B cell (primary cell): ENCODE measurements at regions not wholly inside any gene's neighbourhood (a gene's known extent, or its start where the extent isn't known, plus 50 kb on each side); places are given as distances from the start of the nearest gene placed in this dataset.

Source experiments
- ATAC-seq: fragments of 200-7000 bp; cut with Tn5 transposase; one replicate; pipeline ENCODE4 v1.10.0; 2021; ENCODE audit warnings: low read depth, mild to moderate bottlenecking, moderate number of reproducible peaks, moderate library complexity
- CTCF ChIA-PET: fragments of 350-600 bp; sonication (Branson Sonifier 250); formaldehyde crosslinking; loops from one replicate; lab custom pipeline; 2021; ENCODE audit warnings: antibody characterized with exemption, inconsistent platforms; lab: Charles Lee
- POLR2A ChIA-PET: fragments of 350-600 bp; sonication (Branson Sonifier 250); formaldehyde crosslinking; loops from one replicate; lab custom pipeline; 2021; ENCODE audit warnings: antibody characterized with exemption; lab: Charles Lee
- DNase-seq: peaks from one replicate; pipeline ENCODE4 v3.0.0; 2013
- H2AFZ ChIP-seq: 2 replicates; pipeline ENCODE4 v1.6.1; 2012; ENCODE audit warnings: mild to moderate bottlenecking, low read depth, low read length; ENCODE audit not compliant: insufficient read depth, poor library complexity, severe bottlenecking
- H3K27ac ChIP-seq, 2 donors: 1 replicate in 1 of 2; 2 replicates in 1 of 2; pipeline ENCODE4 v1.5.1; 2012 to 2013; ENCODE audit warnings: low read length in 2 of 2, mild to moderate bottlenecking in 2 of 2, moderate library complexity in 1 of 2
- H3K27me3 ChIP-seq, 4 experiments: fragments of 200-600 bp in 1 of 4; sonication (generic) in 1 of 4; replicated peaks in 1 of 4; 1 replicate in 2 of 4; 2 replicates in 2 of 4; pipeline versions ENCODE4 v1.6.1 to v1.7.0; 2013 to 2016; ENCODE audit warnings: low read length in 3 of 4, mild to moderate bottlenecking in 2 of 4, mixed read lengths in 1 of 4, moderate library complexity in 1 of 4; ENCODE audit not compliant: insufficient read depth in 4 of 4, control insufficient read depth in 3 of 4; ENCODE audit errors: control extremely low read depth in 1 of 4
- H3K36me3 ChIP-seq, 2 experiments: replicated peaks in 1 of 2; 1 replicate in 1 of 2; 2 replicates in 1 of 2; pipeline versions ENCODE4 v1.6.1 to v1.7.1; 2013; ENCODE audit warnings: low read length in 1 of 2; ENCODE audit not compliant: insufficient read depth in 2 of 2, control insufficient read depth in 1 of 2; ENCODE audit errors: control extremely low read depth in 1 of 2, extremely low read depth in 1 of 2
- H3K4me1 ChIP-seq, 2 donors: fragments of 200-600 bp in 1 of 2; sonication (generic) in 1 of 2; 1 replicate in 1 of 2; 2 replicates in 1 of 2; pipeline versions ENCODE4 v1.5.1 to v1.6.1; 2013 to 2017; ENCODE audit warnings: low read length in 2 of 2; ENCODE audit not compliant: control insufficient read depth in 2 of 2, insufficient read depth in 2 of 2
- H3K4me2 ChIP-seq: replicated peaks from 2 replicates; pipeline ENCODE3; 2012; ENCODE audit warnings: mild to moderate bottlenecking, low read depth, low read length; ENCODE audit not compliant: poor library complexity, severe bottlenecking
- H3K4me3 ChIP-seq, 5 experiments: fragments of 200-600 bp in 1 of 5; sonication (generic) in 1 of 5; 1 replicate in 3 of 5; 2 replicates in 2 of 5; pipeline versions ENCODE4 v1.5.1 to v1.7.0; 2011 to 2016; ENCODE audit warnings: low read length in 4 of 5, mild to moderate bottlenecking in 4 of 5, low read depth in 2 of 5, control low read depth in 1 of 5, moderate library complexity in 1 of 5; ENCODE audit not compliant: insufficient read depth in 1 of 5; ENCODE audit errors: control extremely low read depth in 1 of 5, extremely low read depth in 1 of 5
- H3K79me2 ChIP-seq: fragments of 200-600 bp; sonication (generic); one replicate; pipeline ENCODE4 v1.6.0; 2016; ENCODE audit warnings: low read length; ENCODE audit not compliant: control insufficient read depth, insufficient read depth
- H3K9ac ChIP-seq: fragments of 200-600 bp; sonication (generic); 2 replicates; pipeline ENCODE4 v1.6.1; 2017; ENCODE audit warnings: mild to moderate bottlenecking, low read length, moderate library complexity
- H3K9me3 ChIP-seq, 3 donors: one replicate each; pipeline versions ENCODE4 v1.6.1 to v1.7.1; 2013; ENCODE audit warnings: low read length in 2 of 3; ENCODE audit not compliant: control insufficient read depth in 2 of 3, insufficient read depth in 1 of 3; ENCODE audit errors: control extremely low read depth in 1 of 3
- H4K20me1 ChIP-seq: 2 replicates; pipeline ENCODE4 v1.6.0; 2012; ENCODE audit warnings: mild to moderate bottlenecking, low read length; ENCODE audit not compliant: insufficient read depth, control insufficient read depth, poor library complexity, severe bottlenecking
- H3K27ac Mint-ChIP-seq: one replicate; pipeline ENCODE4 v1.8.0; 2021; ENCODE audit warnings: mixed read lengths
- H3K27me3 Mint-ChIP-seq: one replicate; pipeline ENCODE4 v1.8.0; 2021; ENCODE audit warnings: mixed read lengths
- H3K4me1 Mint-ChIP-seq: one replicate; pipeline ENCODE4 v1.8.0; 2021; ENCODE audit warnings: mixed read lengths
- H3K4me3 Mint-ChIP-seq: one replicate; pipeline ENCODE4 v1.8.0; 2021; ENCODE audit warnings: mixed read lengths
- H3K9me3 Mint-ChIP-seq: one replicate; pipeline ENCODE4 v1.8.0; 2022; ENCODE audit warnings: mixed read lengths; ENCODE audit not compliant: insufficient read depth
- CTCF ChIP-seq: fragments of 200-600 bp; IDR thresholded peaks from one replicate; pipeline ENCODE4 v1.8.0; 2022; ENCODE audit warnings: antibody characterized with exemption, mild to moderate bottlenecking
- EZH2 ChIP-seq: IDR thresholded peaks from 2 replicates; pipeline ENCODE4 v1.6.1; 2012; ENCODE audit warnings: borderline replicate concordance, low read depth, mild to moderate bottlenecking, moderate library complexity, low read length; ENCODE audit not compliant: insufficient read depth, poor library complexity, severe bottlenecking
- WGBS: methylation state at CpG from one replicate; pipeline ENCODE4 v1.1.5; 2013; ENCODE audit warnings: missing lambda C conversion rate; ENCODE audit not compliant: insufficient coverage; 5-methylcytosine and 5-hydroxymethylcytosine counted together
- intact Hi-C: fragments of 100-400 bp; cut with micrococcal nuclease; formaldehyde crosslinking; loops from one replicate; pipeline ENCODE4 v1.10.0; 2022

GRCh38 chr4:121448231-121448630, 67.4 kb upstream of the QRFPR start:
- 80% methylated on average over 1 of the region's 2 CpGs for WGBS
- CTCF ChIA-PET: no interaction called here
- Mint-ChIP-seq H3K9me3 (no peaks in the 10 kb centered on the region), H3K27me3 (no peaks in the 10 kb centered on the region), H3K4me3 (no peak overlapping the region), H3K27ac (no peak overlapping the region), H3K4me1 (no peaks in the 10 kb centered on the region)
- Histone ChIP-seq H3K4me3 (no peak overlapping the region), H4K20me1 (no peaks in the 10 kb centered on the region), H3K9ac (no peak overlapping the region), H3K9me3 (no peaks in the 10 kb centered on the region), H3K27me3 (no peaks in the 10 kb centered on the region), H3K36me3 (no peaks in the 10 kb centered on the region), H2AFZ (no peak overlapping the region), H3K79me2 (no peaks in the 10 kb centered on the region), H3K4me2 (no peak overlapping the region), H3K27ac (no peak overlapping the region), H3K4me1 (no peaks in the 10 kb centered on the region)
- ATAC-seq: no peak
- POLR2A ChIA-PET: no interaction called here
- TF ChIP-seq CTCF (no peak), EZH2 (no peak)
- no peak for DNase-seq
- intact Hi-C loops: no loop called here

- DNase-seq (no peak), ATAC-seq (no peak)
- peaks cover 4% of the 10 kb centered on the region for H3K27me3 Mint-ChIP-seq
- H3K9me3 Mint-ChIP-seq: peaks cover 13% of the 10 kb centered on the region
- H3K4me3 Mint-ChIP-seq: no peak overlapping the region
- Histone ChIP-seq H3K9ac (no peak overlapping the region), H3K4me3 (no peak overlapping the region), H2AFZ (no peak overlapping the region), H3K27me3 (no peaks in the 10 kb centered on the region), H3K4me2 (no peak overlapping the region), H3K4me1 (no peaks in the 10 kb centered on the region), H3K9me3 (peaks cover 3 to 17% (median 11%) of the 10 kb centered on the region in 3 donors), H4K20me1 (no peaks in the 10 kb centered on the region), H3K27ac (no peak overlapping the region), H3K36me3 (no peaks in the 10 kb centered on the region), H3K79me2 (no peaks in the 10 kb centered on the region)
- POLR2A ChIA-PET: no interaction called here
- H3K4me1 Mint-ChIP-seq: no peaks in the 10 kb centered on the region
- CTCF ChIA-PET: no interaction called here
- TF ChIP-seq CTCF (no peak), EZH2 (no peak)
- no peak overlapping the region for H3K27ac Mint-ChIP-seq
- WGBS: 90% methylated on average over 1 of the region's 1 CpG
- intact Hi-C loops: no loop called here
Measured at GRCh38 chr4:121439669-121440068, 58.9 kb upstream of the QRFPR start.
